Gastroesophageal sphincter (tissue), 4 donors: ENCODE measurements at regions not wholly inside any gene's neighbourhood (a gene's known extent, or its start where the extent isn't known, plus 50 kb on each side); places are given as distances from the start of the nearest gene placed in this dataset.

Experiments used
- ATAC-seq: fragments of 150-250 bp; one replicate; pipeline ENCODE4 v1.9.1; 2016; ENCODE audit warnings: mild to moderate bottlenecking, moderate library complexity
- H3K27ac ChIP-seq, 4 donors: fragments of 200-600 bp; sonication (generic) in 3 of 4; 1 replicate in 3 of 4; 2 replicates in 1 of 4; pipeline ENCODE4 v1.5.1; 2016 to 2019
- H3K27me3 ChIP-seq: fragments of 200-600 bp; sonication (generic); one replicate; pipeline ENCODE4 v1.5.1; 2019
- H3K36me3 ChIP-seq, 2 donors: fragments of 200-600 bp; sonication (generic); one replicate each; pipeline ENCODE4 v1.5.1; 2019; ENCODE audit warnings: control low read depth in 1 of 2
- H3K4me1 ChIP-seq, 3 donors: fragments of 200-600 bp; sonication (generic); 1 replicate in 2 of 3; 2 replicates in 1 of 3; pipeline ENCODE4 v1.5.1; 2016 to 2019; ENCODE audit warnings: control low read depth in 2 of 3
- H3K4me3 ChIP-seq, 2 donors: fragments of 200-600 bp; sonication (generic); one replicate each; pipeline ENCODE4 v1.5.1; 2019; ENCODE audit warnings: mild to moderate bottlenecking in 1 of 2, moderate library complexity in 1 of 2
- H3K9me3 ChIP-seq, 3 donors: fragments of 200-600 bp; sonication (generic); one replicate each; pipeline ENCODE4 v1.5.1; 2017 to 2019; ENCODE audit warnings: control low read depth in 2 of 3
- CTCF ChIP-seq, 4 experiments: fragments of 200-600 bp in 2 of 4; fragments of 450-650 bp in 2 of 4; sonication (generic) in 1 of 4; IDR thresholded peaks; one replicate each; pipeline ENCODE4 v1.5.1; 2017 to 2019; ENCODE audit warnings: antibody characterized with exemption in 4 of 4, mild to moderate bottlenecking in 2 of 4, moderate library complexity in 2 of 4
- EP300 ChIP-seq: sonication (generic); formaldehyde crosslinking; IDR thresholded peaks from one replicate; pipeline ENCODE4 v1.6.1; 2017; ENCODE audit warnings: antibody characterized with exemption, mild to moderate bottlenecking
- POLR2A ChIP-seq, 2 donors: fragments of 450-650 bp; IDR thresholded peaks; one replicate each; pipeline ENCODE4 v1.6.1; 2017; ENCODE audit warnings: antibody characterized with exemption in 2 of 2, mild to moderate bottlenecking in 2 of 2, moderate library complexity in 1 of 2
- POLR2AphosphoS5 ChIP-seq: sonication (generic); formaldehyde crosslinking; IDR thresholded peaks from one replicate; pipeline ENCODE4 v1.6.1; 2017; ENCODE audit warnings: antibody characterized with exemption
- WGBS, 2 donors: methylation state at CpG; one replicate each; pipeline ENCODE4 v1.1.5; 2018; ENCODE audit warnings: low coverage in 1 of 2; 5-methylcytosine and 5-hydroxymethylcytosine counted together

GRCh38 chr2:184174493-184175104, 423.7 kb upstream of the ZNF804A start:
- WGBS, 2 donors = 73 to 77% methylated on average over 7 to 8 of the region's 8 CpGs
- no peak for TF ChIP-seq EP300

GRCh38 chr2:184178229-184178628, 420.1 kb upstream of the ZNF804A start:
- no peaks in the 10 kb centered on the region for H3K9me3 ChIP-seq
- H3K4me1 ChIP-seq = no peaks in the 10 kb centered on the region
- ATAC-seq = no peak
- WGBS, 2 donors = 51 to 76% methylated on average over 3 of the region's 3 CpGs
- TF ChIP-seq CTCF (IDR thresholded peaks at IDR 0.05) (no peak), POLR2A (IDR thresholded peaks at IDR 0.05) (no peak), POLR2AphosphoS5 (no peak), EP300 (no peak)
- H3K27me3 ChIP-seq = no peaks in the 10 kb centered on the region
- H3K27ac ChIP-seq = no peak overlapping the region
- no peaks in the 10 kb centered on the region for H3K36me3 ChIP-seq
- no peak overlapping the region for H3K4me3 ChIP-seq

More at GRCh38 chr2:184174493-184175104, 423.7 kb upstream of the ZNF804A start:
- no peak for ATAC-seq
- H3K27ac ChIP-seq = no peak overlapping the region
- no peaks in the 10 kb centered on the region for H3K4me1 ChIP-seq
- H3K9me3 ChIP-seq = no peaks in the 10 kb centered on the region
- H3K36me3 ChIP-seq = no peaks in the 10 kb centered on the region
- no peaks in the 10 kb centered on the region for H3K27me3 ChIP-seq
- no peak overlapping the region for H3K4me3 ChIP-seq

GRCh38 chr2:184186436-184186835, 411.9 kb upstream of the ZNF804A start:
- Histone ChIP-seq H3K36me3 (no peaks in the 10 kb centered on the region), H3K4me1 (no peaks in the 10 kb centered on the region), H3K27ac (no peak overlapping the region), H3K27me3 (no peaks in the 10 kb centered on the region), H3K9me3 (no peaks in the 10 kb centered on the region), H3K4me3 (no peak overlapping the region)
- 84 to 89% methylated on average over 4 of the region's 4 CpGs for WGBS, 2 donors
- TF ChIP-seq EP300 (no peak), CTCF (IDR thresholded peaks at IDR 0.05) (no peak), POLR2AphosphoS5 (no peak), POLR2A (IDR thresholded peaks at IDR 0.05) (no peak)
- ATAC-seq = no peak

- no peak overlapping the region for H3K4me3 ChIP-seq
- TF ChIP-seq POLR2A (IDR thresholded peaks at IDR 0.05) = no peak
- TF ChIP-seq EP300 = no peak
- no peak for TF ChIP-seq CTCF (IDR thresholded peaks at IDR 0.05)
- no peak for TF ChIP-seq POLR2AphosphoS5
- H3K27me3 ChIP-seq = no peaks in the 10 kb centered on the region
- H3K9me3 ChIP-seq = no peaks in the 10 kb centered on the region
- H3K27ac ChIP-seq = no peak overlapping the region
- H3K36me3 ChIP-seq = no peaks in the 10 kb centered on the region
- 80 to 88% methylated on average over 2 to 6 of the region's 9 CpGs for WGBS, 2 donors
- no peaks in the 10 kb centered on the region for H3K4me1 ChIP-seq
- ATAC-seq = no peak
Measured at GRCh38 chr2:184187421-184187971, 410.8 kb upstream of the ZNF804A start.

- H3K4me1 ChIP-seq = no peaks in the 10 kb centered on the region
- no peak overlapping the region for H3K4me3 ChIP-seq
- H3K27me3 ChIP-seq = no peaks in the 10 kb centered on the region
- no peak for ATAC-seq
- H3K27ac ChIP-seq = no peak overlapping the region
- H3K9me3 ChIP-seq = no peaks in the 10 kb centered on the region
- 77 to 80% methylated on average over 3 of the region's 3 CpGs for WGBS, 2 donors
- TF ChIP-seq EP300 (no peak), POLR2AphosphoS5 (no peak), CTCF (IDR thresholded peaks at IDR 0.05) (no peak), POLR2A (IDR thresholded peaks at IDR 0.05) (no peak)
- H3K36me3 ChIP-seq = no peaks in the 10 kb centered on the region
Measured at GRCh38 chr2:184190725-184191124, 407.6 kb upstream of the ZNF804A start.
